ENCODE measurements at regions not wholly inside any gene's neighbourhood (a gene's known extent, or its start where the extent isn't known, plus 50 kb on each side); places are given as distances from the start of the nearest gene placed in this dataset.
"Not testable (repeated sequence)": the region's sequence is repeated elsewhere in the genome, so short reads cannot be mapped to it uniquely, and the experiment has no call there.

DNA sequence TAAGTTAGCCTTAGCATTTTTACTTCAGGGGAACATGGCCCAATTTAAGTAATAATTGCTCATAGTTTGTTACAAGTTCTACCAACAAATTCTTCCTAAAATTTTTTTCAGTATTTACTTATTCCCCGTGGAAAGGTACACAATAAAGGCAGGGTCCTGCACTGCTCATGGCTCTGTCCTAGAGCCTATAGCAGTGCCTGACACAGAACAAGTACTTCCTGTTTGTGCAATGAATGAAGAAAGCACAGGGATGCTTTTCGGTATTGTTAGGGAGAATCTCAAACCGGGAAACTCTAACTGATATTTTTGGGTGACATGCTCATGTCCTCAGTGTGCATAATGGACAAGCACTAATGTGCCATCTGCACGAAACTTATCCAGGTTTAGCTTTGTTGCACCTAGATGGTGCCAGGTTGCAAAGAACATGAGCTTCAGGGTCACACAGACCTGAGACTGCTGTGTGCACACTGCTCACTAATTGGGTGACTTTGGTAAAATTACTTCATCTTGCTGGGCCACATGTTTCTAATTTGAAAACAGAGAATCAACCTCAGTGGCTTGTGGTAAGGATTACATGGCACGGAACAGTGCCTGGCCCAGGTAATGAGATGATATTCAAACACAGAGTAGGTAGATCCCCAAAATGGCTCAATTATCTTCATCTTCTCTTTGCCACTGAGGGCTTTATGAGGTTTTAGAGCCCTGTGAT, 175.8 kb upstream of the NPY2R start:
- no peak for DNase-seq (ENCODE audit: low read depth)

DNA sequence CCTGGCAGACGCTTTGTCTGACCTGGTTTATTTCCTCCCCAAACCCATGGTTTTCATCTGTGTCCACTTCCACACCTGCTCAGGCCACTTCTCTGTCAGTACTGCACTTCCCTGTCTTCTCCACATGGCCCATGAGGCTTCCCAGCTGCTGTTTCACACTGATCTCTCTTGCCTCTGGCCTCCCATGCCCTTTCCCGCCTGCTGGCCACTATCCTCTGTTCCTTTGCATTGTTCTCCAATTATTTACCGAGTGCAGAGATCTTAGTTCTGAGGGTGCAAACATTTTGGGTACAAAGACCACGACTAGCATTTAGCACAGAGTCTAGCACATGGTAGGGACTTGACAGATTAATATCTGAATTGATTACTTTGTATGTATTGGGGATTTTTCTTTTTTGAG, 174.8 kb upstream of the NPY2R start:
- DNase-seq (ENCODE audit: low read depth): no peak

DNA sequence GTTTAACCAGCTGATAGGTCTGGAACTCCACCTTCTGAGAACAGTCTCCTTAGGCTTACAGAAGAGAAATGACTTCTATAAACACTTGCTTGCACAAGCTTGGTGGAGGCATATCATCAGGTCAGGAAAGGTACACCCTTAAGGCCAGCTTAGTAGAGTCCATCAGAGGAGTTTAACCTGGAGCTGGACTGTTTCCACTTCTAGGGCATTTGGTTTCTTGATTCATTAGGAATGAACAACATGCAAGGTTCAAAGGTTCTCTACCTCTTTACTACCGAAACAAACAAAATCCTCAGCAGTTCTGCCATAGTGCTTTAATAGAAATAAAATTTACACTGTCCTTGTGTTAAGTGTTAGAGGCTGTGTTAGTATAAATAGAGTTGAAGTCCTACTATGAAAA, 171.4 kb upstream of the NPY2R start:
- DNase-seq (ENCODE audit: low read depth): no peak

DNA sequence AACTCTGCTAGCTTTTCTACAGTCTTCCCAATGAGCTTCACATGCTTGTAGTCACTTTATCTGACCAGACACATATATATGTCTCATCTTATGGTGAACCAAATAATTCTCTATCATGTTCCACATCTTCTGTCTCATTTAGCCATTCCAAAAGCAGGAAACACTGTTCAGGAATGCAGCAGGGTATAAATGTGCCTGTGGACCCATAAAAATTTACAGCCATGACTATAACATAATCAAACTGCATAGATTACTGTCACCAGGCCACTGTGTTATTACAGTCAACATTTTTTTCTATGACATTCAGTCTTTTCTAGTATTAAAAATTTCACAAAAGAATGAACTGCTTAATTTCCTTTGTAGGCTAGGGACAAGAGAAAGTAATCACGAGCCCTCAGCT, 170.0 kb upstream of the NPY2R start:
- DNase-seq (ENCODE audit: low read depth): no peak

DNA sequence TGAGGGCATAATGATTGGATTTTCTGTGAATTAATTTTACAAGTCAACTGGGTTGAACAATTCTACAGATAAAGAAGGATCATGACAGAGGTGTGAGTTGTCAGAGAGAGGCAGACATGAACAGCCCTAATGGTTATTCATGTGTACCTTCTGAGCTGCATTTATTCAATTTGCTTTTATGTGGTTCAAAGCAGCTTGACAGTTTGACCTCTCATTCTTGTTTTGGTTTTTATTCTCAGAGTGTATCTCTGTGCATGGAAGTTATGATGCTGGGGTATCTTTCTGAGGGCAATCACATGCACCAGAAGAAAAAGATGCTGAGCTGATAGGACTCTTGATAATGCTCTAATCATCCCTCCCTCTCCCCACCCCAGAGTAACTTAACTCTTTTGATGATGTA, 169.3 kb upstream of the NPY2R start:
- no peak for DNase-seq (ENCODE audit: low read depth)

DNA sequence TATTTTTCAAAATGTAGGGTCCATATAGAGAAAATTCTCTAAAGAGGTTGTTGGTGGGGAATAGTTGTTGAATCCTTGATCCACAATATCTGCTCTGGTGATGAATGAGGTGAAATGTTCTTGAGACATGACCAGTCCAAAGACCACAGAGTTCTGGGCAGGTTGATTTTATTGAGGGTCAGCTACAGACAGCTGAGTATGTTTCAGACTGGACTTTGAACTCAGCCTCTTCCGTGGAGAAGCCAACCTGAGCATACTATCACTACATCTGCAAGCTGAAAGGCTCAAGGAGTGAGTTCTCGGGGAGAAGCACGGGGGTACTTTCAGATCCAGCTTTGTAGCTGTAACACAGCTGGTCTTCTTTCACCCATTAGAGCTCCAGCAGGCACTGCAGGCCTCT, 168.4 kb upstream of the NPY2R start:
- DNase-seq (ENCODE audit: low read depth): no peak

DNA sequence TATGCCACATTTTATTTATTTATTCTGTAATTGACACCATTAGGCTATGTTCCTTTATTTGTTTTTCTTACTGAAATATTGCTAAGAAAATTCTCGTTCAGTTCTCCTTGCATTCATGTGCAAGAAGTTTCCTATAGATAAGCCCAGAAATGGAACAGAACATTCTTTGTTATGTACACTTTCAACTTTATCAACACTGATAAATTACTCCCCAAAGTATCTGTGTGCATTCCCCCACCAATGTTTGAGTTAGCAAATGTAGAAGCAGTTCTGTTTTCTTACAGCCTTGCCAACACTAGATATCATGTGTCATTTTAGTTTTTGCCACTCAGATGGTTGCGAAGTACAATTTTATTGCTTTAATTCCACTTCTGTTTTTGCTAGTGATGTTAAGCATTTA, 166.4 kb upstream of the NPY2R start:
- DNase-seq (ENCODE audit: low read depth): no peak

DNA sequence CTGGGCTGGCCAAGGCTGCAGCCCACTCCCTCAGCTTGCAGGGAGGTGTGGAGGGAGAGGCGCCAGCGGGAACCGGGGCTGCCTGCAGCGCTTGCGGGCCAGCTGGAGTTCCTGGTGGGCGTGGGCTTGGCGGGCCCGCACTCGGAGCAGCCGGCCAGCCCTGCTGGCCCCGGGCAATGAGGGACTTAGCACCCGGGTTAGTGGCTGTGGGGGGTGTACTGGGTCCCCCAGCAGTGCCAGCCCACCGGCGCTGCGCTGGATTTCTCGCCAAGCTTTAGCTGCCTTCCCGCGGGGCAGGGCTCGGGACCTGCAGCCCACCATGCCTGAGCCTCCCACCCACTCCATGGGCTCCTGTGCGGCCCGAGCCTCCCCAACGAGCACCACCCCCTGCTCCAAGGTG, 164.2 kb upstream of the NPY2R start:
- not testable (repeated sequence) for DNase-seq (ENCODE audit: low read depth)

DNA sequence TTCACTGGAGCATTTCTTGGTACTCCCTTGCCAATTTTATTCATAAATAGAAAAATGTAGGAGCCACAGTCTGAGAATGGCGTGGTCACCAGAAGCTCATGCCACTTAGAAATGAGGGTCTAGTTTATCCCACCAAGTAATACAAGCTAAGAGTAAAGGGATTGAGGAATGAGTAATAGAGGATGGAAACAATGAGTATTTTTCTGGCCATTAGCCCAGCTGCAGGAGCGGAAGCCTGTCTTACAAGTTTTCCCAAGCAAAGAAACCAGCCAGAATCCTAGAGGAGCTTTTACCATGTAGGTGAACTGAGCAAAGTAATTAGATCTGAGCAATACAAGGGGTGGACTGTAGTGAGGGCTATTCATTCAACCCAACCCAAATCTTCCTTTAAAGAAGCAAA, 160.7 kb upstream of the NPY2R start:
- no peak for DNase-seq (ENCODE audit: low read depth)

DNA sequence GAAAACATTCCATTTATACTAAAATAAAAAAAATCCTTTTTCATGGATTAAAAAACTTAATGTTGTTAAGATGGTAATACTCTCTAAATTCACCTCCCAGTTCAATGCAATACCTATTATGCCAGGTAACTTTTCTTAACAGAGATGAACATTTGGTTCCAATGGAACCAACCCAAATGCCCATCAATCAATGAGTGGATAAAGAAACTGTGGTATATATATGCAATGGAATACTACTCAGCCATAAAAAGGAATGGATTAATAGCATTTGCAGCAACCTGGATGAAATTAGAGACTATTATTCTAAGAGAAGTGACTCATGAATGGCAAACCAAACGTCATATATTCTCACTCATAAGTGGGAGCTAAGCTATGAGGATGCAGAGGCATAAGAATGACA, 154.4 kb upstream of the NPY2R start:
- DNase-seq (ENCODE audit: low read depth): not testable (repeated sequence)

DNA sequence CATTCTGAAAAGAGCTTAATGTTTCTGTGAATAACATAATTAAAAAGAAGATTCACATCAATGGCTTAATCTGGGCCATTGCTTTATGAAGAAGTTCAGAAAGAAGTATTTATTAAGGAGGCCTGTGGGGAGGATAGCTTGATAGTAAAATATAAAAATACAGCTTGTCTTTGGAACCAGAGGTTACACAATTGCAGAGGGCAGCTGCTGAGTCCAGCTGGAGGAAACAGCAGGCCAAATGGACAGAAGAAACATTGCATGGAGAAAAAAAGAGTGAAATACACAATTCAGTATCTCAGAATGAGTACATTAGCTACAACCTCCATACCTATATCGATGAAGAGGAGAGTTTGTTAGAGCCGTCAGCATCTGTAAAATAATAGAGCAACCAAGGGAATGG, 148.0 kb upstream of the NPY2R start:
- DNase-seq (ENCODE audit: low read depth): no peak

DNA sequence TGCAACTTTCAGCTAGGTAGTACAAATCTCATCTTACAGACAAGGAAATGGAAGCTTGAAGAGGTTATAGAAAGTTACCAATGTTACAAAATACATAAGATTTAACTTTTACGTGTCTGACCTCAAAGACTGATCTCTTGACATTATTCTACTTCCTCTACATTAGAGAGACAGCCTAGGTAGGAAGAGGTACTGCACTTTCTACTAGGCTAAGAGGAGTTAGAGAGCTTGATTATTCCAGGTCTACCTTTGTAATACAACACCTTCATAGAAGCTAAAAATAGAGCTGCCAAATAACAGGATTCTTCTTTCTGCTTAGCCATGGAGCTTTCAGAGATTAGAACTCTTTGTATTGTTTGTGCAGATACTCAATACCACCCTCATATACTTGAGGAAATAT, 147.6 kb upstream of the NPY2R start:
- DNase-seq (ENCODE audit: low read depth): no peak

DNA sequence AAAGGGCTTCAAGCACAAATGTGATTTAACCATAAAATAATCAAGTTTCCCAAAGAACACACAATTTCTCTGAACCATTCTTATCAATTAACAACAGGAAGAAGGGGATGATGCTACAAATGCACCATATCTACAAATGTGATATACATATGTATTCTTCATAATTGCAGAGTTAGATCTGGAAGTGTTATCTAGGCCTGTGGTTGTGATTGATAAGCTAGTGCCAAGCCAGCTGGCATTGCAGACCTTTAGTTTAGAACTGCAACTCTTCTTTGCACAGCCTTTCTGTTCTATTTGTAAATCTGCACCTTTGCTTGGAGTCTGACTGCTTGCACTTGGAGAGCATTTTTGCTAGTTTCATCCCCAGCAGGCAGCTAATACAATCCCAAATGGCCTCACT, 145.5 kb upstream of the NPY2R start:
- DNase-seq (ENCODE audit: low read depth): no peak

DNA sequence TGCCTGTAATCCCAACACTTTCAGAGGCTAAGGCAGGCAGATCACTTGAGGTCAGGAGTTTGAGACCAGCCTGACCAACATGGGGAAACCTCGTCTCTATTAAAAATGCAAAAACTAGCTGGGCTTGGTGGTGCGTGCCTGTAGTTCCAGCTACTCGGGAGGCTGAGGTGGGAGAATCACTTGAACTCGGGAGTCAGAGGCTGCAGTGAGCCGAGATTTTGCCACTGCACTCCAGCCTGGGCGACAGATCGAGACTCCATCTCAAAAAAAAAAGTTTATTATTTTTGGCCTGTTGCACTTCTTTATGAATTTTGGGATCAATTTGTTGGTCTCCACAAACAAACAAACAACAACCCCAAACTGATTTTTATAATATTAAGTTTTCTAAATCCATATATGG, 143.5 kb upstream of the NPY2R start:
- not testable (repeated sequence) for DNase-seq (ENCODE audit: low read depth)

DNA sequence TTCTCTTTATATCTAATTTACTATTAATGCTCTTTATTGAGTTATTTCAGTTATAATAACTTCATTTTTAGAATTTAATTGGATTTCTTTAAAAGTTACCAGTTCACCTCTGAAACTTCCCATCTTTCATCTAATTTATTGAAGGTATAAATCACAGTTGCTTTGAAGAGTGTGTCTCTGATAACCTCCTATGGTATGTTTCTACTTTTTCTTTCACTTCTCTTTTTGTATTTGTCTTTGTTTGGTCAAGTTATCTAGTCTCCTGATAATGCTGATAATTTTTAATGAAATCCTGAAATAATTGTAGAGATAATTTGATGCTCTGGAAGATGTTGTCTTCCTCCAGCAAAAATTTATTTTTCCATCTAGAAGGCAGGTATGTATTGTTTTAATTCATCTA, 141.6 kb upstream of the NPY2R start:
- no peak for DNase-seq (ENCODE audit: low read depth)

DNA sequence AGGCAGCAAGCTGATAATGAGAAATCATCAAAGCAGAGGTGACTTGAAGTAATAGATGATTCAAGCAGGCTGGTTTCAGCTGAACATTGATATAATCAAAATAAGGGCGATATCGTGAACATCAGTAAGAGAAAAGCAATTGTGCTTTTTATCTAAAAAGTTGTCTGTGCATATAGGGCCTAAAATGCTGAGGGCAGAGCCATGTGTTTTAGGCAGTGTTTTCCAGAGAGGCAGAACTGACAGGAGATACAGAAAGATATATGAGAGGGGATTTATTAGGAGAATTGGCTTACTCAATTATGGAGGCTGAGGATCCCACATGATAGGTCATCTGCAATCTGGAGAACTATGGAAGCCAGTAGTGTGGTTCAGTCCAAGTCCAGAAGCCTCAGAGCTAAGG, 136.5 kb upstream of the NPY2R start:
- no peak for DNase-seq (ENCODE audit: low read depth)

DNA sequence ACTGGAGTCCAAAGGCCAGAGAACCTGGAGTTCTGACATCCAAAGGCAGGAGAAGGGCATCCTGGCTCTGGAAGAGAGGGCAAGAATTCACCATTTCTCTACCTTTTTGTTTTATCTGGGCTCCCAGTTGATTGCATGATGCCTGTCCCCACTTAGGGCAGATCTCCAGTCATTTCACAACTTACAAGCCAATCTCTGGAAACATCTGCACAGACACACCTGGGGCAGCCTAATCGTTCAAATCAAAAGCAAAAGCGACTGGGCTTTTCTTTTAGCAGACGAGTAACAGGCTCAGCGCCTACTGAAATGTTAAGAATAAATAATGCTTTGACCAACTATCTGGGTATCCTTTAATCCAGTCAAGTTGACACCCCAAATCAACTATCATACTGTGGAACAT, 136.0 kb upstream of the NPY2R start:
- DNase-seq (ENCODE audit: low read depth): no peak

DNA sequence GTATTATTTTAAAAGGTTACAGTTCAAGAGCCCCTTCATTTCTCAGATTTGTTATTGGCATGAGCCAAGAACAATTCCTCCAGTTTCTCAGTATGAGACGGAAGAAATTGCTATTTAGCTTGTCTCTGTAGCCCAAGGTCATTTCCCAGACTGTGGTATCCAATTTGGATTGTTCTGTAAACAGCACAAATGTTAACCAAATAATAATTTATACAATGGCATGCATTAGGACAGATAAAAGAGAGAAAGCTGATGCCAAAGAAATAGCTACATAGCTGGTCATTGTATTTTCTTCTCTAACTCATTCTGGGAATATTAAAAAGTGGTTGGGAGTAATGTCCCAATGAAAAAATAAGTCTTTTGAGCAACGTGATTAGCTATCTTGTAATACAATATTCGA, 134.6 kb upstream of the NPY2R start:
- DNase-seq (ENCODE audit: low read depth): no peak

DNA sequence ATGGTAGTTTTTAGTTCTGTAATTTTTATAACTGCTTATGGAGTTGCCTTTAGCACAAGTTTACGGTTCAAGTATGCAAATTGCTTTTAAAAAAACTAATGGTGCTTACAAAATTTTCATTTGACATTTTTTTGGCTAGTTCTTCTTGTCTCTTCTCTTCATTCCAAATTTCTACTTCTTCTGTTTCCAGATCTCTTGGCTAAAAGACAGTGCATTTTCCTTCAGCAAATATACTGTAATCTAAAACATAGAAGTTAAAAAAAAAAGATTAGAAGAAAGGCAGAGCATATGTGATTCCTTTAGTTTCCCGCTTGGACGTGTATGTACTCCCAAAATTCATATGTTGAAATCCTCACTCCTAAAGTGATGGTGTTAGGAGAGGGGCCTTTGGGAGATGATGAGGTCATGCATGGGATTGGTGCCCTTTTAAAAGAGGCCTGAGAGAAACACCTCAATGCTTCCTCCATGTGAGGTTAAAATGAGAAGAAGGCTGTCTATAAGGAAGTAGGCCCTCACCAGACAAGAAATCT, 132.1 kb upstream of the NPY2R start:
- DNase-seq (ENCODE audit: low read depth): no peak

DNA sequence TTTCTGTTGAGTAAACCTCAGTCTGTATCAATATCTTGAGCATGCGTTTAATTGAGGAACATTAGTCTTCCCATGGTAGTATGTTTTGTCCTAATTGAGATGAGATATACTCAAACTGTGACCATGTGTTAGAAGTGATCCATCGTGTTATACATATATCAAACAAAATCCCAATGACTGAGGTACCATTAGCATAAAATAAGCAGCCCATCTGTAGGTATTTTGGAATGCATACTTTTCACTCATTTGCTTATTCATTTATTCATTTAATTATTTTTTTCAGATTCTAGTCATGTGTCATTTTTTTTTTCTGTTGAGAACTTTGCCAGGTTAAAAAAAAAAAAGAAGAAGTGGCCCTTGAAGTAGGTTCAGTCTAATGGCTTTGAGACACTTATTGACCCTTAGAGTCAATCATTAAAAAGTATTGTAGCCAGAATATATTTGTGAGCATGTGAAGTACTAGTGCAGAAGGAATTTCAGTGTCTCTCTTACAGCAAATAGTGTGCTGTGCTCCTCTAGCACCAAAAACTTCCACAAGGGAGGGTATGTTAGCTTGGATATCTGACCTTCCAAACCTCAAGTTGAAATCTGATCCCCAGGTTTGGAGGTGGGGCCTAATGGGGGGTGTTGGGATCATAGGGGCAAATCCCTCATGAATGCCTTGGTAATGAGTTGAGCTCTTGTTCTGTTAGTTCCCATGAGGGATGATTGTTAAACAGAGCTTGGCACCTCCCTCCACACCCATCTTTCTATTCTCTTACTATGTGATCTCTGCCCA, 130.8 kb upstream of the NPY2R start:
- no peak for DNase-seq (ENCODE audit: low read depth)

DNA sequence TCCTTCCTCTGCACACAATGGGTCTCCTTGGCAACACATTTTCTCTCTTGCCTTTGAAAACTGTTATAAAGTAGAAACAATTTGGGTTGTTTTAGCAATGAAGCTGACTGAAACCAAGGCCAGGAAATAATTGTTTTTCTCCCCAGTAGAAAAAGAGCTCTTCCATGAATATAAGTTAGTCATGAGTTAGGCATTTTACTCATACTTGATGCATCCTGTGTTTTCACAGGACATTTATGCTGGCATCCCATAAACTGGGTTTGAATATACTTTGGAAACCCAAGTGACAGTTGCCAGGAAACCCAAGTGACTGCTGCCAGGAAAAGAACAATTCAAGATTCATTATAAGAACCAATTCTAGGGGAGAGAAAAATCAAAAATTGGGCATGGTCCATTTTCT, 128.6 kb upstream of the NPY2R start:
- no peak for DNase-seq (ENCODE audit: low read depth)

DNA sequence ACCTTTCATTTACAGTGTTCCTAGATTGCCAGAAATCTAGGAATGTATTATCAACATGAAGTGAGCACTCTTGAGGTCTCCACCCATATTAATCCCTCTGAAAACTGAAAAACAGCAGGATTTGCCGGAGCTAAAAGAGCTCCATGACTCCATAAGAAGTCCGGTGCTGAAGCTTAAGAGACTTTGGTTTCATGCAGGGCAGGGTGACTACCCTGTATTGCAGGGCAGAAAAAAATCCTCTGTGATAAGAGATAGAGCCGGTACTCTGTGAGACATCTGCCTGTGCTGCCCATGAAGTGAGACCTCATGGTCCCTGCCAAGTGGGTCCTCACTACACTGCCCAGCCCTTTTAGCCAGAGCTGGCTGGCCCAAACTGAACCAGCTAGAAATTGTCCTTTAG, 127.2 kb upstream of the NPY2R start:
- DNase-seq (ENCODE audit: low read depth): no peak

DNA sequence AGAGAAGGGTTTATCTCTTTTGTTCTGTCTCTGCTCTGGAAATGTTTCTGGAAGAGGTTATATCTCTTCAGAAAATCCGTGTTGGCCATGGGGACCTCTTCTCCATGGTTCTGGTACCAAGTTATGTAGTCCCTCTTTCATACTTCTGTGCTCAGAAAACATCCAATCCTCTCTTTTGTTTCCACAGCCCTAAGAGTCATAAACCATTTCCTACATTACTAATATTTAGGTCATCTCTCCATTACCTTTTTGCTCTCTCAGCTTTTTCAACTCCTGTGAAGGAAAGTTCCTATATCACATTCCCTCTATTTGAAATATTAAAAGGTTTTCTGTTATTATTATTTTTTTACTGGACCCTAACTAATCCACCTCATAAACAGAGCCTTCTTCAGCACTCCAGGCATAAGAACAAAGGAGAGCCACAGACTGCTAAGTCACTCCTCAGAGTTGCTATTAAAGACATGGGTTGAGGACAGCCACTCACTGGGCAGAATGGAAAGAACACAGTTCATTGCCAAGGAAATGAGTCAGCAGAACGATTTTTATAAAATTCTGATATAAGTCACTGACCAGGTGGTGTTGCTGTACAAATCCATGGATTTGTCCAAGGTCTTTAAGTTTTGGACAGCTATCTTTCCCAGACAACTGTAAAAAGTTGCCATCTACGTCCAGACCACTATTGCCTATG, 122.4 kb upstream of the NPY2R start:
- no peak for DNase-seq (ENCODE audit: low read depth)

Data from T follicular helper cell (primary cell).